ENCODE measurements at regions not wholly inside any gene's neighbourhood (a gene's known extent, or its start where the extent isn't known, plus 50 kb on each side); places are given as distances from the start of the nearest gene placed in this dataset.

GRCh38 chr2:162963156-162963555, 124.6 kb upstream of the KCNH7 start:
- no peak for TF ChIP-seq TAF15 (IDR thresholded peaks at IDR 0.05; ENCODE audit: low read depth, low read length)
- no peak for TF ChIP-seq NFIC (IDR thresholded peaks at IDR 0.05)
- no peak for TF ChIP-seq SMARCE1 (IDR thresholded peaks at IDR 0.05)
- TF ChIP-seq HDAC2 (IDR thresholded peaks at IDR 0.05), result no peak
